ENCODE measurements at regions not wholly inside any gene's neighbourhood (a gene's known extent, or its start where the extent isn't known, plus 50 kb on each side); places are given as distances from the start of the nearest gene placed in this dataset.
A peak's percentile ranks its signal among the peaks of the same experiment; 100 is the strongest.

GRCh38 chr10:20622531-20623211, 274.4 kb downstream of the NEBL start:
- no peak for TF ChIP-seq CTCF (conservative IDR thresholded peaks at IDR 0.05; ENCODE audit: control insufficient read depth, insufficient read depth, low read depth, low read length)
- DNase-seq (ENCODE audit: low read depth) = peak; percentile 92
- no peak overlapping the region for H3K4me3 ChIP-seq (ENCODE audit: control insufficient read depth, low read depth, low read length)

- no peak overlapping the region for H3K4me3 ChIP-seq (ENCODE audit: control insufficient read depth, low read depth, low read length)
- TF ChIP-seq CTCF (conservative IDR thresholded peaks at IDR 0.05; ENCODE audit: control insufficient read depth, insufficient read depth, low read depth, low read length) = no peak
- DNase-seq (ENCODE audit: low read depth) = no peak
These were observed 276.1 kb downstream of the NEBL start for GRCh38 chr10:20620981-20621380.

GRCh38 chr10:20618011-20618547, 279.0 kb downstream of the NEBL start:
- H3K4me3 ChIP-seq (ENCODE audit: control insufficient read depth, low read depth, low read length) = no peak overlapping the region
- DNase-seq (ENCODE audit: low read depth) = no peak
- TF ChIP-seq CTCF (conservative IDR thresholded peaks at IDR 0.05; ENCODE audit: control insufficient read depth, insufficient read depth, low read depth, low read length) = no peak

- DNase-seq (ENCODE audit: low read depth) = no peak
- H3K4me3 ChIP-seq (ENCODE audit: control insufficient read depth, low read depth, low read length) = no peak overlapping the region
- TF ChIP-seq CTCF (conservative IDR thresholded peaks at IDR 0.05; ENCODE audit: control insufficient read depth, insufficient read depth, low read depth, low read length) = no peak
These were observed 279.9 kb downstream of the NEBL start for GRCh38 chr10:20616918-20617810.

GRCh38 chr10:20616056-20616671, 280.9 kb downstream of the NEBL start:
- TF ChIP-seq CTCF (conservative IDR thresholded peaks at IDR 0.05; ENCODE audit: control insufficient read depth, insufficient read depth, low read depth, low read length) = no peak
- DNase-seq (ENCODE audit: low read depth) = no peak
- no peak overlapping the region for H3K4me3 ChIP-seq (ENCODE audit: control insufficient read depth, low read depth, low read length)

GRCh38 chr10:20615395-20615794, 281.7 kb downstream of the NEBL start:
- no peak for DNase-seq (ENCODE audit: low read depth)
- H3K4me3 ChIP-seq (ENCODE audit: control insufficient read depth, low read depth, low read length) = no peak overlapping the region
- no peak for TF ChIP-seq CTCF (conservative IDR thresholded peaks at IDR 0.05; ENCODE audit: control insufficient read depth, insufficient read depth, low read depth, low read length)
